GM04503 (cell line): ENCODE measurements at regions not wholly inside any gene's neighbourhood (a gene's known extent, or its start where the extent isn't known, plus 50 kb on each side); places are given as distances from the start of the nearest gene placed in this dataset.
"Not testable (repeated sequence)": the region's sequence is repeated elsewhere in the genome, so short reads cannot be mapped to it uniquely, and the experiment has no call there.

ENCODE experiments used
- DNase-seq: peaks from one replicate; pipeline ENCODE4 v3.0.0-alpha.2; 2012; ENCODE audit warnings: low read depth

GRCh38 chr12:123061441-123062205, 81.1 kb downstream of the ARL6IP4 start:
- DNase-seq: no peak

GRCh38 chr12:123059500-123059899, 79.0 kb downstream of the ARL6IP4 start:
- no peak for DNase-seq

- no peak for DNase-seq
These were observed 78.5 kb downstream of the ARL6IP4 start for GRCh38 chr12:123058980-123059379.

GRCh38 chr12:123058481-123058880, 78.0 kb downstream of the ARL6IP4 start:
- DNase-seq: no peak

GRCh38 chr12:123057513-123058265, 77.2 kb downstream of the ARL6IP4 start:
- no peak for DNase-seq

- no peak for DNase-seq
These were observed 76.2 kb downstream of the ARL6IP4 start for GRCh38 chr12:123056709-123057108.

- no peak for DNase-seq
These were observed 75.6 kb downstream of the ARL6IP4 start for GRCh38 chr12:123056053-123056452.

- no peak for DNase-seq
These were observed 74.8 kb downstream of the ARL6IP4 start for GRCh38 chr12:123055281-123055766.

GRCh38 chr12:123054371-123054770, 73.9 kb downstream of the ARL6IP4 start:
- DNase-seq: no peak

- DNase-seq: no peak
These were observed 71.1 kb downstream of the ARL6IP4 start for GRCh38 chr12:123051556-123051955.

GRCh38 chr12:123050913-123051312, 70.4 kb downstream of the ARL6IP4 start:
- no peak for DNase-seq

- DNase-seq: no peak
These were observed 69.9 kb downstream of the ARL6IP4 start for GRCh38 chr12:123050331-123050831.

- no peak for DNase-seq
These were observed 69.1 kb downstream of the ARL6IP4 start for GRCh38 chr12:123049398-123050240.

- DNase-seq: not testable (repeated sequence)
These were observed 67.4 kb downstream of the ARL6IP4 start for GRCh38 chr12:123047892-123048291.

- no peak for DNase-seq
These were observed 66.8 kb downstream of the ARL6IP4 start for GRCh38 chr12:123047289-123047688.

- no peak for DNase-seq
These were observed 66.0 kb downstream of the ARL6IP4 start for GRCh38 chr12:123046431-123046830.

GRCh38 chr12:123045678-123046077, 65.2 kb downstream of the ARL6IP4 start:
- no peak for DNase-seq

GRCh38 chr12:123044351-123044750, 63.9 kb downstream of the ARL6IP4 start:
- DNase-seq: no peak

GRCh38 chr12:123043536-123044001, 63.1 kb downstream of the ARL6IP4 start:
- DNase-seq: peak; percentile 84

GRCh38 chr12:123042833-123043232, 62.4 kb downstream of the ARL6IP4 start:
- no peak for DNase-seq

- no peak for DNase-seq
These were observed 61.6 kb downstream of the ARL6IP4 start for GRCh38 chr12:123041811-123042655.
